Mesenchymal stem cell (in vitro differentiated cells and primary cell): ENCODE measurements at regions not wholly inside any gene's neighbourhood (a gene's known extent, or its start where the extent isn't known, plus 50 kb on each side); places are given as distances from the start of the nearest gene placed in this dataset.

Experiments
- DNase-seq: peaks from one replicate; pipeline ENCODE4 v3.0.0-alpha.2; 2013
- H2AFZ ChIP-seq: one replicate; pipeline ENCODE4 v1.6.1; 2013; ENCODE audit warnings: low read depth, mild to moderate bottlenecking, control low read depth, inconsistent platforms, low read length, moderate library complexity
- H2AK5ac ChIP-seq: 2 replicates; pipeline ENCODE4 v1.6.1; 2013; ENCODE audit warnings: low read length, moderate library complexity, mild to moderate bottlenecking, inconsistent platforms; ENCODE audit not compliant: severe bottlenecking
- H2BK120ac ChIP-seq: one replicate; pipeline ENCODE4 v1.6.1; 2013; ENCODE audit warnings: low read depth, mild to moderate bottlenecking, inconsistent platforms, low read length, moderate library complexity
- H2BK12ac ChIP-seq, 2 experiments: one replicate each; pipeline ENCODE4 v1.6.1; 2013; ENCODE audit warnings: inconsistent platforms in 2 of 2, low read length in 2 of 2, mild to moderate bottlenecking in 2 of 2, moderate library complexity in 2 of 2, control low read depth in 1 of 2
- H2BK15ac ChIP-seq: one replicate; pipeline ENCODE4 v1.6.1; 2013; ENCODE audit warnings: mild to moderate bottlenecking, low read depth, inconsistent platforms; ENCODE audit not compliant: poor library complexity, severe bottlenecking
- H2BK5ac ChIP-seq: 2 replicates; pipeline ENCODE4 v1.6.1; 2013; ENCODE audit warnings: low read depth, mild to moderate bottlenecking, low read length, control low read depth, inconsistent platforms; ENCODE audit not compliant: poor library complexity, severe bottlenecking
- H3K14ac ChIP-seq, 2 experiments: one replicate each; pipeline ENCODE4 v1.6.1; 2013; ENCODE audit warnings: inconsistent platforms in 2 of 2, low read length in 2 of 2, control low read depth in 1 of 2, mild to moderate bottlenecking in 1 of 2, moderate library complexity in 1 of 2
- H3K18ac ChIP-seq, 2 experiments: one replicate each; pipeline ENCODE4 v1.6.1; 2013; ENCODE audit warnings: inconsistent platforms in 2 of 2, low read length in 2 of 2, control low read depth in 1 of 2, low read depth in 1 of 2, mild to moderate bottlenecking in 1 of 2
- H3K23ac ChIP-seq, 2 experiments: one replicate each; pipeline ENCODE4 v1.6.1; 2013; ENCODE audit warnings: inconsistent platforms in 2 of 2, low read length in 2 of 2, mild to moderate bottlenecking in 2 of 2, moderate library complexity in 2 of 2, control low read depth in 1 of 2
- H3K27ac ChIP-seq: 2 replicates; pipeline ENCODE4 v1.5.1; 2013; ENCODE audit warnings: mild to moderate bottlenecking, moderate library complexity, low read length, control low read depth, inconsistent platforms; ENCODE audit not compliant: poor library complexity, severe bottlenecking
- H3K27me3 ChIP-seq, 2 experiments: 2 replicates each; pipeline versions ENCODE4 v1.6.1 to v1.7.0; 2013; ENCODE audit warnings: low read length in 2 of 2, mild to moderate bottlenecking in 2 of 2, moderate library complexity in 2 of 2, control low read depth in 1 of 2, inconsistent platforms in 1 of 2; ENCODE audit not compliant: control insufficient read depth in 1 of 2, insufficient read depth in 1 of 2
- H3K36me3 ChIP-seq, 2 experiments: 2 replicates each; pipeline versions ENCODE4 v1.6.1 to v1.7.0; 2013; ENCODE audit warnings: low read length in 2 of 2, control low read depth in 1 of 2, inconsistent platforms in 1 of 2, low read depth in 1 of 2, mild to moderate bottlenecking in 1 of 2; ENCODE audit not compliant: insufficient read depth in 2 of 2, control insufficient read depth in 1 of 2
- H3K4ac ChIP-seq, 2 experiments: one replicate each; pipeline ENCODE4 v1.6.1; 2013; ENCODE audit warnings: inconsistent platforms in 2 of 2, low read length in 2 of 2, mild to moderate bottlenecking in 2 of 2, moderate library complexity in 2 of 2, control low read depth in 1 of 2, low read depth in 1 of 2
- H3K4me1 ChIP-seq: 2 replicates; pipeline ENCODE4 v1.6.1; 2013; ENCODE audit warnings: low read depth, low read length, control low read depth; ENCODE audit not compliant: control insufficient read depth, insufficient read depth
- H3K4me2 ChIP-seq: 2 replicates; pipeline ENCODE4 v1.6.1; 2013; ENCODE audit warnings: low read length, mild to moderate bottlenecking, inconsistent platforms; ENCODE audit not compliant: poor library complexity, severe bottlenecking
- H3K4me3 ChIP-seq, 2 experiments: 2 replicates each; pipeline versions ENCODE4 v1.5.1 to v1.7.0; 2013; ENCODE audit warnings: low read length in 2 of 2, mild to moderate bottlenecking in 2 of 2, control low read depth in 1 of 2, low read depth in 1 of 2; ENCODE audit not compliant: insufficient read depth in 1 of 2
- H3K79me1 ChIP-seq: replicated peaks from 2 replicates; pipeline ENCODE4 v1.6.1; 2013; ENCODE audit warnings: mild to moderate bottlenecking, control low read depth, low read length, inconsistent platforms; ENCODE audit not compliant: poor library complexity, severe bottlenecking
- H3K9ac ChIP-seq: 2 replicates; pipeline ENCODE4 v1.7.0; 2013; ENCODE audit warnings: mild to moderate bottlenecking, low read length, moderate library complexity
- H3K9me3 ChIP-seq: 2 replicates; pipeline ENCODE4 v1.7.0; 2013; ENCODE audit warnings: mild to moderate bottlenecking, low read length; ENCODE audit not compliant: control insufficient read depth
- H4K8ac ChIP-seq: one replicate; pipeline ENCODE4 v1.6.1; 2013; ENCODE audit warnings: inconsistent platforms, mild to moderate bottlenecking, low read length, moderate library complexity
- H4K91ac ChIP-seq: one replicate; pipeline ENCODE4 v1.6.1; 2013; ENCODE audit warnings: mild to moderate bottlenecking, low read length, inconsistent platforms
- WGBS: methylation state at CpG from one replicate; pipeline ENCODE4 v1.1.7; 2013; ENCODE audit warnings: mixed read lengths; 5-methylcytosine and 5-hydroxymethylcytosine counted together

DNA sequence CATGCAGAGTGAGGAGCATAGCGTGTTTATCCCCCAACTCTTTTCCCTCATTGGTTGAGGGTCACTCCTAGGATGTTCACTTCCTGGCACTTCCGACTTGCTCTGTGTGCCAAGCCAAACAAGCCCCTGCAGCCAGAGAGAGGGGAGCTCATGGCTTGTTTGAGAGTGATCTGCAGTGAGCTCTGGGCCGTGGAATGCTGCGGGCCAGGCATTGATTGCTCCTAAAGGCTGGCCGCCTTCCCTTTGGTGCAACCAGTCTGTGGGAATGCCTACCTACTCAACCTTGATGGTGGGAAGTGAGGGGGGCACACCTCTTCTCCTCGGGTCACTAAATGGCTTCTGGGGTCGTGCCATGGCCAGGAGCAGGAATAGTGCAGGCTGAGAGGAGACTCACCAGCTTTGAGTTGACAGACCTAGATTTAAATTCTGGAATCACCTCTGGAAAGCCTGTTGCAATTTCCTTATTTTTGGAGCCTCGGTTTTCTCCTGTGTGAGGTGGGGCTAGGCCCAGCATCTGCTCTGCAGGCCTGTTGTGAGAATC is 152.0 kb upstream of the STX18 start:
- WGBS, result 88% methylated on average over 8 of the region's 8 CpGs
- Histone ChIP-seq H3K36me3 (no peaks in the 10 kb centered on the region), H3K27ac (no peak overlapping the region), H3K9me3 (no peaks in the 10 kb centered on the region), H3K14ac (no peak overlapping the region), H3K23ac (no peak overlapping the region), H2AK5ac (no peak overlapping the region), H3K4me3 (no peak overlapping the region), H3K27me3 (peaks cover 0 to 17% of the 10 kb centered on the region in 2 experiments), H2AFZ (no peak overlapping the region), H3K4me2 (no peak overlapping the region), H3K4ac (peak overlapping the region in 1 of 2 experiments; percentile 47), H2BK15ac (no peak overlapping the region), H2BK5ac (no peak overlapping the region), H2BK12ac (peak overlapping the region in 1 of 2 experiments; percentile 39), H4K8ac (peak overlapping the region; percentile 40), H3K9ac (no peak overlapping the region), H3K18ac (peak overlapping the region in 1 of 2 experiments; percentile 6), H3K79me1 (no peaks in the 10 kb centered on the region), H2BK120ac (no peak overlapping the region), H3K4me1 (peaks cover 8% of the 10 kb centered on the region), H4K91ac (no peak overlapping the region)
- DNase-seq, result no peak

DNA sequence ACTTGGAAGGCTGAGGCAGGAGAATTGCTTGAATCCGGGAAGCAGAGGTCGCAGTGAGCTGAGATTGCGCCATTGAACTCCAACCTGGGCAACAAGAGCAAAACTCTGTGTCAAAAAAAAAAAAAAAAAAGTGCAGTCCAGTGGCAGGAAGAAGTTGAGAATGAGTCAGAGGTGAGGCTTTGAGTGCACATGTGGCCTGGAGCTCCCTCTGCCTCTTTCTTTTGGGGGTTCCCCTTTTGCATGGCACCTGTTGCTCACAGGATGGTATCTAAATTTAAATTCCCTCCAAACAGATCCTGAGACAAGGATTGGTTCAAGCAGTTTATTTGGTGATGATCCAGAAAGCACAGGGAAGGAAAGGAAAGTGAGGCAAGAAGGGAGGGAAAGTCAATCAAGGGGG is 151.4 kb upstream of the STX18 start:
- no peak overlapping the region for H3K4me2 ChIP-seq
- H3K14ac ChIP-seq, result no peak overlapping the region
- no peak overlapping the region for H3K9ac ChIP-seq
- H3K79me1 ChIP-seq, result no peaks in the 10 kb centered on the region
- peak; percentile 46 for DNase-seq
- no peaks in the 10 kb centered on the region for H3K9me3 ChIP-seq
- no peak overlapping the region for H3K18ac ChIP-seq
- no peak overlapping the region for H4K8ac ChIP-seq
- peaks cover 8% of the 10 kb centered on the region for H3K4me1 ChIP-seq
- no peak overlapping the region for H4K91ac ChIP-seq
- 79% methylated on average over 3 of the region's 3 CpGs for WGBS
- H3K27ac ChIP-seq, result no peak overlapping the region
- no peak overlapping the region for H2AFZ ChIP-seq
- no peak overlapping the region for H3K4me3 ChIP-seq
- H2BK12ac ChIP-seq, result no peak overlapping the region
- H3K23ac ChIP-seq, result no peak overlapping the region
- no peak overlapping the region for H2BK5ac ChIP-seq
- H3K4ac ChIP-seq, result no peak overlapping the region
- H3K36me3 ChIP-seq, result no peaks in the 10 kb centered on the region
- no peak overlapping the region for H2BK15ac ChIP-seq
- no peak overlapping the region for H2AK5ac ChIP-seq
- H2BK120ac ChIP-seq, result no peak overlapping the region
- peaks cover 0 to 15% of the 10 kb centered on the region in 2 experiments for H3K27me3 ChIP-seq

DNA sequence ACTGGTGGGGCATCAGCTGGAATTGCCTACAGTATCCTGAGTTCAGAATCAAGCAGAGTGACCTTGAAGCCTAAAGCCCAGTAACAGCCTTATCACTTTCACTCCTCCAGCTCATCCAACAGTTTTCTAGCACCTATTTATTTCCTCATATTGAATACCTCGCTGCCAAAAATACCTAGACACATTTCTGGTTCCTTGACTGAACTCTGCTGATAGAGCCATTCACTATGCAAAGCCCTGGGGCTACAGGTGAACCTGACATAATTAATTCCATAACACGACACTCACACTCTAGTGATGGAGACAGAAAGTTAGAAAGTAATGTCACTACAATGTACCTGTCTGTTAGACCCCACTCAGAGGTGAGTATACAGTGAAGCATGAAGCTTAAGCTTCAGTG is 149.0 kb upstream of the STX18 start:
- H4K8ac ChIP-seq, result no peak overlapping the region
- H3K4ac ChIP-seq, result no peak overlapping the region
- H3K4me1 ChIP-seq, result peaks cover 8% of the 10 kb centered on the region
- H2BK15ac ChIP-seq, result no peak overlapping the region
- H2AK5ac ChIP-seq, result no peak overlapping the region
- no peak overlapping the region for H3K4me3 ChIP-seq
- no peak overlapping the region for H2BK5ac ChIP-seq
- H2BK120ac ChIP-seq, result no peak overlapping the region
- H3K14ac ChIP-seq, result no peak overlapping the region
- H3K9me3 ChIP-seq, result no peaks in the 10 kb centered on the region
- 80% methylated on average over 2 of the region's 2 CpGs for WGBS
- no peak overlapping the region for H2AFZ ChIP-seq
- no peak overlapping the region for H3K27ac ChIP-seq
- no peaks in the 10 kb centered on the region for H3K36me3 ChIP-seq
- H3K4me2 ChIP-seq, result no peak overlapping the region
- H3K23ac ChIP-seq, result no peak overlapping the region
- H4K91ac ChIP-seq, result no peak overlapping the region
- H3K79me1 ChIP-seq, result no peaks in the 10 kb centered on the region
- DNase-seq, result no peak
- peaks cover 0 to 1% of the 10 kb centered on the region in 2 experiments for H3K27me3 ChIP-seq
- H3K9ac ChIP-seq, result no peak overlapping the region
- no peak overlapping the region for H2BK12ac ChIP-seq
- no peak overlapping the region for H3K18ac ChIP-seq

DNA sequence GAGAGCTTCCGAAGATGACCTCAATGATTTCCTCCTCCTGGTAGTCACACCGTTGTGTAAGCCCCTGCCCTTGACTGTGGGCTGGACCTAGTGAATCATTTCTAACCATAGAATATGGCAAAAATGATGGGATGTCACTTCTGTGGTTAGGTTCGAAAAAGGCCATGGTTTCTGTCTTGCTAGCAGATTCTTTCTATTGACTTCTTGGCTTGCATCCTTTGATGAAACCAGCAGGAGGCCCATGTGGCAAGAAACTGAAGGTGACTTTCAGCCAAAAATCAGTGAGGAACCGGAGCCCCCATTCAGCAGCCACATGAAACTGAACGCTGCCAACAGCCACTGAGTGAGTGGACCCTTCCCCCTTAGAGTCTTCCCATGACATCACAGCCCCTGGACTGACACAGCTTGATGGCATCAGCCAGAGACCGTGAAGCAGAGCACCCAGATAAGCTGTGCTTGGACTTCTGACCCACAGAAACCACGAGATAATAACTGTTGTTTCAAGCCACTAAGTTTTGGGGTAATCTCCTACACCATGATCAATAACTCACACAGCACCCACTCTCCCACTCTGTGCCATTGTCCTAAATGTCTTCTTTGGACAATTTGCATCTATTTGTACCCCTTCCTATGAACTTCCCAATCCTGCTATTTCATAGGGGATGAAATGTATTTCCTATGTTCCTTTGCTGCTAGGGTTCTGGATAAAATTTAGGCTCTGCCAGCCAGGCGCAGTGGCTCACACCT is 148.0 kb upstream of the STX18 start:
- Histone ChIP-seq H2AFZ (no peak overlapping the region), H2BK5ac (no peak overlapping the region), H3K4me2 (no peak overlapping the region), H3K4ac (no peak overlapping the region), H2BK120ac (no peak overlapping the region), H3K9ac (no peak overlapping the region), H3K9me3 (no peaks in the 10 kb centered on the region), H3K18ac (no peak overlapping the region), H4K91ac (no peak overlapping the region), H3K27me3 (no peaks in the 10 kb centered on the region), H2AK5ac (no peak overlapping the region), H3K36me3 (no peaks in the 10 kb centered on the region), H3K27ac (no peak overlapping the region), H3K14ac (no peak overlapping the region), H3K4me1 (peaks cover 8% of the 10 kb centered on the region), H3K4me3 (no peak overlapping the region), H3K79me1 (no peaks in the 10 kb centered on the region), H4K8ac (no peak overlapping the region), H2BK15ac (no peak overlapping the region), H2BK12ac (no peak overlapping the region), H3K23ac (no peak overlapping the region)
- WGBS, result 91% methylated on average over 8 of the region's 8 CpGs
- DNase-seq, result no peak
